B cell (primary cell): ENCODE measurements at regions not wholly inside any gene's neighbourhood (a gene's known extent, or its start where the extent isn't known, plus 50 kb on each side); places are given as distances from the start of the nearest gene placed in this dataset.

Experiments used
- ATAC-seq: fragments of 200-7000 bp; cut with Tn5 transposase; one replicate; pipeline ENCODE4 v1.10.0; 2021; ENCODE audit warnings: low read depth, mild to moderate bottlenecking, moderate number of reproducible peaks, moderate library complexity
- CTCF ChIA-PET: fragments of 350-600 bp; sonication (Branson Sonifier 250); formaldehyde crosslinking; loops from one replicate; lab custom pipeline; 2021; ENCODE audit warnings: antibody characterized with exemption, inconsistent platforms; lab: Charles Lee
- POLR2A ChIA-PET: fragments of 350-600 bp; sonication (Branson Sonifier 250); formaldehyde crosslinking; loops from one replicate; lab custom pipeline; 2021; ENCODE audit warnings: antibody characterized with exemption; lab: Charles Lee
- DNase-seq: peaks from one replicate; pipeline ENCODE4 v3.0.0; 2013
- H2AFZ ChIP-seq: 2 replicates; pipeline ENCODE4 v1.6.1; 2012; ENCODE audit warnings: mild to moderate bottlenecking, low read depth, low read length; ENCODE audit not compliant: insufficient read depth, poor library complexity, severe bottlenecking
- H3K27ac ChIP-seq, 2 donors: 1 replicate in 1 of 2; 2 replicates in 1 of 2; pipeline ENCODE4 v1.5.1; 2012 to 2013; ENCODE audit warnings: low read length in 2 of 2, mild to moderate bottlenecking in 2 of 2, moderate library complexity in 1 of 2
- H3K27me3 ChIP-seq, 4 experiments: fragments of 200-600 bp in 1 of 4; sonication (generic) in 1 of 4; replicated peaks in 1 of 4; 1 replicate in 2 of 4; 2 replicates in 2 of 4; pipeline versions ENCODE4 v1.6.1 to v1.7.0; 2013 to 2016; ENCODE audit warnings: low read length in 3 of 4, mild to moderate bottlenecking in 2 of 4, mixed read lengths in 1 of 4, moderate library complexity in 1 of 4; ENCODE audit not compliant: insufficient read depth in 4 of 4, control insufficient read depth in 3 of 4; ENCODE audit errors: control extremely low read depth in 1 of 4
- H3K36me3 ChIP-seq, 2 experiments: replicated peaks in 1 of 2; 1 replicate in 1 of 2; 2 replicates in 1 of 2; pipeline versions ENCODE4 v1.6.1 to v1.7.1; 2013; ENCODE audit warnings: low read length in 1 of 2; ENCODE audit not compliant: insufficient read depth in 2 of 2, control insufficient read depth in 1 of 2; ENCODE audit errors: control extremely low read depth in 1 of 2, extremely low read depth in 1 of 2
- H3K4me1 ChIP-seq, 2 donors: fragments of 200-600 bp in 1 of 2; sonication (generic) in 1 of 2; 1 replicate in 1 of 2; 2 replicates in 1 of 2; pipeline versions ENCODE4 v1.5.1 to v1.6.1; 2013 to 2017; ENCODE audit warnings: low read length in 2 of 2; ENCODE audit not compliant: control insufficient read depth in 2 of 2, insufficient read depth in 2 of 2
- H3K4me2 ChIP-seq: replicated peaks from 2 replicates; pipeline ENCODE3; 2012; ENCODE audit warnings: mild to moderate bottlenecking, low read depth, low read length; ENCODE audit not compliant: poor library complexity, severe bottlenecking
- H3K4me3 ChIP-seq, 5 experiments: fragments of 200-600 bp in 1 of 5; sonication (generic) in 1 of 5; 1 replicate in 3 of 5; 2 replicates in 2 of 5; pipeline versions ENCODE4 v1.5.1 to v1.7.0; 2011 to 2016; ENCODE audit warnings: low read length in 4 of 5, mild to moderate bottlenecking in 4 of 5, low read depth in 2 of 5, control low read depth in 1 of 5, moderate library complexity in 1 of 5; ENCODE audit not compliant: insufficient read depth in 1 of 5; ENCODE audit errors: control extremely low read depth in 1 of 5, extremely low read depth in 1 of 5
- H3K79me2 ChIP-seq: fragments of 200-600 bp; sonication (generic); one replicate; pipeline ENCODE4 v1.6.0; 2016; ENCODE audit warnings: low read length; ENCODE audit not compliant: control insufficient read depth, insufficient read depth
- H3K9ac ChIP-seq: fragments of 200-600 bp; sonication (generic); 2 replicates; pipeline ENCODE4 v1.6.1; 2017; ENCODE audit warnings: mild to moderate bottlenecking, low read length, moderate library complexity
- H3K9me3 ChIP-seq, 3 donors: one replicate each; pipeline versions ENCODE4 v1.6.1 to v1.7.1; 2013; ENCODE audit warnings: low read length in 2 of 3; ENCODE audit not compliant: control insufficient read depth in 2 of 3, insufficient read depth in 1 of 3; ENCODE audit errors: control extremely low read depth in 1 of 3
- H4K20me1 ChIP-seq: 2 replicates; pipeline ENCODE4 v1.6.0; 2012; ENCODE audit warnings: mild to moderate bottlenecking, low read length; ENCODE audit not compliant: insufficient read depth, control insufficient read depth, poor library complexity, severe bottlenecking
- H3K27ac Mint-ChIP-seq: one replicate; pipeline ENCODE4 v1.8.0; 2021; ENCODE audit warnings: mixed read lengths
- H3K27me3 Mint-ChIP-seq: one replicate; pipeline ENCODE4 v1.8.0; 2021; ENCODE audit warnings: mixed read lengths
- H3K4me1 Mint-ChIP-seq: one replicate; pipeline ENCODE4 v1.8.0; 2021; ENCODE audit warnings: mixed read lengths
- H3K4me3 Mint-ChIP-seq: one replicate; pipeline ENCODE4 v1.8.0; 2021; ENCODE audit warnings: mixed read lengths
- H3K9me3 Mint-ChIP-seq: one replicate; pipeline ENCODE4 v1.8.0; 2022; ENCODE audit warnings: mixed read lengths; ENCODE audit not compliant: insufficient read depth
- EZH2 ChIP-seq: IDR thresholded peaks from 2 replicates; pipeline ENCODE4 v1.6.1; 2012; ENCODE audit warnings: borderline replicate concordance, low read depth, mild to moderate bottlenecking, moderate library complexity, low read length; ENCODE audit not compliant: insufficient read depth, poor library complexity, severe bottlenecking
- WGBS: methylation state at CpG from one replicate; pipeline ENCODE4 v1.1.5; 2013; ENCODE audit warnings: missing lambda C conversion rate; ENCODE audit not compliant: insufficient coverage; 5-methylcytosine and 5-hydroxymethylcytosine counted together
- intact Hi-C: fragments of 100-400 bp; cut with micrococcal nuclease; formaldehyde crosslinking; loops from one replicate; pipeline ENCODE4 v1.10.0; 2022
- TF ChIP-seq, protein P1 (sequence below): fragments of 200-600 bp; IDR thresholded peaks from one replicate; pipeline ENCODE4 v1.8.0; 2022; ENCODE audit warnings: antibody characterized with exemption, mild to moderate bottlenecking

DNA sequence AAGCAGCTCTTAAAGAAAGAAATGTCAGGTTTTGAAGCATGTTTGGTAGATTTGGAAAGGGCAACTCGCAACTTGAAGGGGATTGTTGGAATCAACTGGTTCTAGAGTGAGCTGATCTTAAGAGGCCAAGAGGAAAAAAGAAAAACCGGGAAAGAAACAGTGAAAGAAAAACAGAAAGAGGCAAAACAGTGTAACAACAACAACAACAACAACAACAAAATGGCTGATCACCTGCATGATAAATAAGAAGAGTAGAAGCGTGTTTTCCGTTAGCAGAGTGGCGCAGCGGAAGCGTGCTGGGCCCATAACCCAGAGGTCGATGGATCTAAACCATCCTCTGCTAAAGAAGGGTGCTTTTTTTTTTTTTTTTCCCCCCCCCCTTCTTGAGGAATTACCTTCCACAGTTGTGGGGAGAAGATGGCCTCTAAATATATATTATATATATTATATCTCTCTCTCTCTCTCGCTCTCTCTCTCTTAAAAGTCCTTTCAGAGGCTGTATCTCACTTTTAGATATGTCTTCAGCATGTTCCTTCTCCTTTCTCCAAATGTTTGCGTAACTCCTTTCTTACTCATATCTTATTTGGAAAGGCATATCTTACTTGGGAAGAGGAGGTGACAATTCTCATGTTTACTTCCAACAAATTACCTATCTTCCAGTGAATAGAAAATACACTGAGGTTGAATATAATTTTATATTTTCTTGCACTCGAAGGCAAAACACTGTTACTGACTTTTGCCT lies 134.4 kb downstream of the OR2B2 start:
- no peaks in the 10 kb centered on the region for H3K79me2 ChIP-seq
- TF ChIP-seq EZH2 = no peak
- TF ChIP-seq, protein P1, sequence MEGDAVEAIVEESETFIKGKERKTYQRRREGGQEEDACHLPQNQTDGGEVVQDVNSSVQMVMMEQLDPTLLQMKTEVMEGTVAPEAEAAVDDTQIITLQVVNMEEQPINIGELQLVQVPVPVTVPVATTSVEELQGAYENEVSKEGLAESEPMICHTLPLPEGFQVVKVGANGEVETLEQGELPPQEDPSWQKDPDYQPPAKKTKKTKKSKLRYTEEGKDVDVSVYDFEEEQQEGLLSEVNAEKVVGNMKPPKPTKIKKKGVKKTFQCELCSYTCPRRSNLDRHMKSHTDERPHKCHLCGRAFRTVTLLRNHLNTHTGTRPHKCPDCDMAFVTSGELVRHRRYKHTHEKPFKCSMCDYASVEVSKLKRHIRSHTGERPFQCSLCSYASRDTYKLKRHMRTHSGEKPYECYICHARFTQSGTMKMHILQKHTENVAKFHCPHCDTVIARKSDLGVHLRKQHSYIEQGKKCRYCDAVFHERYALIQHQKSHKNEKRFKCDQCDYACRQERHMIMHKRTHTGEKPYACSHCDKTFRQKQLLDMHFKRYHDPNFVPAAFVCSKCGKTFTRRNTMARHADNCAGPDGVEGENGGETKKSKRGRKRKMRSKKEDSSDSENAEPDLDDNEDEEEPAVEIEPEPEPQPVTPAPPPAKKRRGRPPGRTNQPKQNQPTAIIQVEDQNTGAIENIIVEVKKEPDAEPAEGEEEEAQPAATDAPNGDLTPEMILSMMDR = no peak
- H3K4me2 ChIP-seq = no peak overlapping the region
- H3K36me3 ChIP-seq = no peaks in the 10 kb centered on the region
- no peak overlapping the region for H3K9ac ChIP-seq
- ATAC-seq (no peak), DNase-seq (no peak)
- H3K4me1 ChIP-seq = peaks cover 15 to 16% of the 10 kb centered on the region in 2 donors
- no peaks in the 10 kb centered on the region for H3K9me3 ChIP-seq
- peaks cover 17% of the 10 kb centered on the region for H3K27me3 Mint-ChIP-seq
- no peak overlapping the region for H3K27ac Mint-ChIP-seq
- ChIA-PET CTCF (interaction anchor here (3.0 kb wide), 1 partner anchor 118 kb away, joined by 10 read pairs; no protein-coding TSS in a partner anchor), POLR2A (no interaction called here)
- H3K27ac ChIP-seq = no peak overlapping the region
- peaks cover 0 to 4% (median 2%) of the 10 kb centered on the region in 4 experiments for H3K27me3 ChIP-seq
- intact Hi-C loops = no loop called here
- no peaks in the 10 kb centered on the region for H4K20me1 ChIP-seq
- H3K4me3 Mint-ChIP-seq = no peak overlapping the region
- H3K4me3 ChIP-seq = no peak overlapping the region
- no peak overlapping the region for H2AFZ ChIP-seq
- H3K9me3 Mint-ChIP-seq = no peaks in the 10 kb centered on the region
- no CpG with 5 or more reads among the region's 11 CpGs for WGBS
- peaks cover 22% of the 10 kb centered on the region for H3K4me1 Mint-ChIP-seq

DNA sequence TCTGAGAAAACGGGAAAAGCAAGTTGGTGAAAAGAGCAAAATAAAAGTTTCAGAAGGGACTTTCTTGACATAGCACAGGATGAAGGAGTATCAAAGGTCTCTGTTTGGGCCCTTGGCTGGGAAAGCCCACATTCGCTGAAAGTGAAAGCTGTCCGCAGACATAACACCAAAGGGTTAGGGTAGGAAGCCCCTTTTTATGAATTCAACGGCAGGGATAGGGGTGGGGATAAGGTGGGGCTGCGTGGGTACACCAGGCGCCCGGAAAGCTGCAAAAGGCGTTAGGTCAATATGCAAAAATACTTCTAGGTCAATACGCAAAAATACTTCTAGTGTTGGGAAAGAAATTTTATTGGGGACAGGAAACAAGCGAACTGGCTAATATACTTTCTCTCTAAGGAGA lies 135.1 kb downstream of the OR2B2 start:
- intact Hi-C loops = no loop called here
- CTCF ChIA-PET = interaction anchor here (3.0 kb wide), 1 partner anchor 118 kb away, joined by 10 read pairs; no protein-coding TSS in a partner anchor

More for the DNA sequence above, 135.1 kb downstream of the OR2B2 start:
- Histone ChIP-seq H3K27ac (no peak overlapping the region), H2AFZ (no peak overlapping the region), H3K9me3 (no peaks in the 10 kb centered on the region), H3K4me2 (no peak overlapping the region), H3K4me1 (peaks cover 22 to 23% of the 10 kb centered on the region in 2 donors), H3K27me3 (peaks cover 0 to 4% (median 2%) of the 10 kb centered on the region in 4 experiments), H3K79me2 (no peaks in the 10 kb centered on the region), H4K20me1 (no peaks in the 10 kb centered on the region), H3K9ac (no peak overlapping the region), H3K36me3 (no peaks in the 10 kb centered on the region), H3K4me3 (no peak overlapping the region)
- POLR2A ChIA-PET = no interaction called here
- H3K4me3 Mint-ChIP-seq = no peak overlapping the region
- no peaks in the 10 kb centered on the region for H3K9me3 Mint-ChIP-seq
- H3K4me1 Mint-ChIP-seq = peaks cover 27% of the 10 kb centered on the region
- H3K27ac Mint-ChIP-seq = no peak overlapping the region
- no peak for ATAC-seq
- H3K27me3 Mint-ChIP-seq = peaks cover 17% of the 10 kb centered on the region
- TF ChIP-seq EZH2 = no peak
- WGBS = 79% methylated on average over 2 of the region's 10 CpGs
- no peak for DNase-seq
